IMR-90 (cell line): ENCODE measurements at regions not wholly inside any gene's neighbourhood (a gene's known extent, or its start where the extent isn't known, plus 50 kb on each side); places are given as distances from the start of the nearest gene placed in this dataset.
A peak's percentile ranks its signal among the peaks of the same experiment; 100 is the strongest.

Experiments
- ATAC-seq: fragments of 200-7000 bp; cut with Tn5 transposase; 2 replicates; pipeline ENCODE4 v1.9.1; 2020; ENCODE audit warnings: low read depth, mild to moderate bottlenecking, moderate library complexity
- BruUV-seq: library from RNA; stranded (reverse); fragments of 400-500 nt; replicated peaks from 2 replicates; lab custom pipeline; 2021; lab: Mats Ljungman, UMichigan
- CTCF ChIA-PET: fragments of 300-600 bp; formaldehyde crosslinking; extraction: SDS; loops from one replicate; lab custom pipeline; 2021; ENCODE audit warnings: antibody characterized with exemption; lab: Yijun Ruan, JAX
- POLR2A ChIA-PET: fragments of 300-600 bp; sonication (Branson Sonifier 250); formaldehyde crosslinking; loops from one replicate; lab custom pipeline; 2022; ENCODE audit warnings: antibody characterized with exemption; ENCODE audit not compliant: unreplicated experiment; lab: Charles Lee
- DNase-seq: peaks from one replicate; pipeline ENCODE4 v3.0.0; 2013
- H2AFZ ChIP-seq: replicated peaks from 2 replicates; pipeline ENCODE3; 2013; ENCODE audit warnings: low read length, mild to moderate bottlenecking; ENCODE audit not compliant: poor library complexity
- H2AK5ac ChIP-seq: 2 replicates; pipeline ENCODE4 v1.6.1; 2013; ENCODE audit warnings: low read depth, low read length, inconsistent platforms
- H2AK9ac ChIP-seq: replicated peaks from 2 replicates; pipeline ENCODE3; 2013; ENCODE audit warnings: mild to moderate bottlenecking, low read depth, low read length, moderate library complexity; ENCODE audit not compliant: poor library complexity
- H2BK120ac ChIP-seq: 2 replicates; pipeline ENCODE4 v1.6.1; 2013; ENCODE audit warnings: low read depth, low read length, inconsistent platforms
- H2BK15ac ChIP-seq: 3 replicates; pipeline ENCODE4 v1.6.1; 2013; ENCODE audit warnings: low read depth, low read length, inconsistent platforms
- H2BK20ac ChIP-seq: 2 replicates; pipeline ENCODE4 v1.6.1; 2013; ENCODE audit warnings: low read depth, mild to moderate bottlenecking, inconsistent platforms, low read length, moderate library complexity
- H2BK5ac ChIP-seq: 2 replicates; pipeline ENCODE4 v1.6.1; 2013; ENCODE audit warnings: mild to moderate bottlenecking, low read depth, low read length, inconsistent platforms; ENCODE audit not compliant: poor library complexity, severe bottlenecking
- H3K14ac ChIP-seq: replicated peaks from 2 replicates; pipeline ENCODE4 v1.6.1; 2013; ENCODE audit warnings: low read depth, low read length, inconsistent platforms
- H3K18ac ChIP-seq: 2 replicates; pipeline ENCODE4 v1.6.1; 2013; ENCODE audit warnings: low read depth, low read length, control low read depth
- H3K23ac ChIP-seq: 2 replicates; pipeline ENCODE4 v1.6.1; 2013; ENCODE audit warnings: low read depth, low read length, inconsistent platforms
- H3K27ac ChIP-seq: 2 replicates; pipeline ENCODE4 v1.5.1; 2013; ENCODE audit warnings: mild to moderate bottlenecking, control low read depth, low read length; ENCODE audit not compliant: insufficient read depth
- H3K27me3 ChIP-seq: 2 replicates; pipeline ENCODE4 v1.6.1; 2013; ENCODE audit warnings: low read length; ENCODE audit not compliant: control insufficient read depth, insufficient read depth
- H3K36me3 ChIP-seq: 2 replicates; pipeline ENCODE4 v1.6.1; 2013; ENCODE audit warnings: low read length, mixed read lengths; ENCODE audit not compliant: control insufficient read depth, insufficient read depth
- H3K4ac ChIP-seq: 2 replicates; pipeline ENCODE4 v1.6.1; 2013; ENCODE audit warnings: low read depth, low read length, inconsistent platforms
- H3K4me1 ChIP-seq: 2 replicates; pipeline ENCODE4 v1.6.1; 2013; ENCODE audit warnings: low read length, mixed read lengths; ENCODE audit not compliant: control insufficient read depth, insufficient read depth
- H3K4me2 ChIP-seq: 2 replicates; pipeline ENCODE4 v1.6.1; 2013; ENCODE audit warnings: low read depth, mild to moderate bottlenecking, control low read depth, low read length, moderate library complexity
- H3K4me3 ChIP-seq: 2 replicates; pipeline ENCODE4 v1.5.1; 2013; ENCODE audit warnings: low read depth, mild to moderate bottlenecking, control low read depth, low read length, moderate library complexity; ENCODE audit not compliant: insufficient read depth
- H3K56ac ChIP-seq: 2 replicates; pipeline ENCODE4 v1.6.1; 2013; ENCODE audit warnings: low read length, inconsistent platforms; ENCODE audit not compliant: insufficient read depth; ENCODE audit errors: extremely low read depth
- H3K79me1 ChIP-seq, 2 experiments: 2 replicates each; pipeline ENCODE4 v1.6.1; 2013; ENCODE audit warnings: low read length in 2 of 2, inconsistent platforms in 1 of 2, low read depth in 1 of 2
- H3K9ac ChIP-seq: 2 replicates; pipeline ENCODE4 v1.6.1; 2013; ENCODE audit warnings: low read depth, low read length, control low read depth
- H3K9me1 ChIP-seq: 2 replicates; pipeline ENCODE4 v1.6.1; 2013; ENCODE audit warnings: low read length, inconsistent platforms; ENCODE audit not compliant: insufficient read depth
- H3K9me3 ChIP-seq: 2 replicates; pipeline ENCODE4 v1.6.1; 2013; ENCODE audit warnings: low read length; ENCODE audit not compliant: control insufficient read depth, insufficient read depth
- H4K20me1 ChIP-seq: 2 replicates; pipeline ENCODE4 v1.6.1; 2013; ENCODE audit warnings: low read length, inconsistent platforms; ENCODE audit not compliant: insufficient read depth
- H4K5ac ChIP-seq: 2 replicates; pipeline ENCODE4 v1.6.1; 2013; ENCODE audit warnings: mild to moderate bottlenecking, low read depth, low read length, control low read depth
- H4K8ac ChIP-seq, 2 experiments: 2 replicates each; pipeline ENCODE4 v1.6.1; 2013; ENCODE audit warnings: low read depth in 2 of 2, low read length in 2 of 2, control low read depth in 1 of 2, inconsistent platforms in 1 of 2
- H4K91ac ChIP-seq: 2 replicates; pipeline ENCODE4 v1.6.1; 2013; ENCODE audit warnings: low read depth, low read length, inconsistent platforms; ENCODE audit not compliant: insufficient read depth
- BHLHE40 ChIP-seq: fragments of 150-350 bp; IDR thresholded peaks from 2 replicates; pipeline ENCODE4 v1.6.1; 2016; ENCODE audit warnings: mild to moderate bottlenecking, low read depth, low read length
- CEBPB ChIP-seq: IDR thresholded peaks from 2 replicates; pipeline ENCODE4 v1.6.1; 2012; ENCODE audit warnings: low read depth, low read length, improper control_type of control experiment
- MAZ ChIP-seq: IDR thresholded peaks from 2 replicates; pipeline ENCODE4 v1.6.1; 2012; ENCODE audit warnings: low read depth, mild to moderate bottlenecking, low read length, improper control_type of control experiment, moderate library complexity, borderline replicate concordance
- NFE2L2 ChIP-seq: fragments of 150-350 bp; IDR thresholded peaks from 2 replicates; pipeline ENCODE4 v1.6.1; 2016; ENCODE audit warnings: low read depth, mild to moderate bottlenecking, low read length
- SMC3 ChIP-seq: fragments of 150-350 bp; IDR thresholded peaks from 2 replicates; pipeline ENCODE4 v1.6.1; 2016; ENCODE audit warnings: low read depth, mild to moderate bottlenecking, antibody characterized with exemption, low read length, moderate library complexity
- WGBS, 2 experiments: methylation state at CpG; one replicate each; pipeline versions ENCODE4 v1.1.5 to v1.1.7; 2013; ENCODE audit warnings: missing lambda C conversion rate in 2 of 2; ENCODE audit not compliant: insufficient read length in 1 of 2; ENCODE audit errors: extremely low coverage in 2 of 2; 5-methylcytosine and 5-hydroxymethylcytosine counted together
- dilution Hi-C: fragments of 300-500 bp; cut with HindIII; formaldehyde crosslinking; loops from one replicate; pipeline ENCODE4 v1.14.3; 2018; ENCODE audit warnings: low sequenced_read_pairs; ENCODE audit not compliant: unreplicated experiment
- in situ Hi-C: fragments of 300-500 bp; cut with MboI; formaldehyde crosslinking; loops from 3 replicates; pipeline ENCODE4 v1.14.3; 2019; ENCODE audit warnings: low sequenced_read_pairs, inconsistent platforms, mixed read lengths
- intact Hi-C: fragments of 100-400 bp; cut with micrococcal nuclease; formaldehyde crosslinking; loops from 2 replicates; pipeline ENCODE4 v1.10.0; 2022

- Histone ChIP-seq H3K56ac (peak overlapping the region; percentile 40; the same call in 1 of the 2 replicates), H2BK5ac (peak overlapping the region; percentile 41), H2BK20ac (peak overlapping the region; percentile 85), H2BK15ac (peak overlapping the region; percentile 95; the same call in 2 of the 3 replicates), H3K9me3 (no peaks in the 10 kb centered on the region), H3K4me2 (no peak overlapping the region), H2AFZ (peak overlapping the region; percentile 75), H3K4ac (peak overlapping the region; percentile 82), H3K36me3 (no peaks in the 10 kb centered on the region), H3K27me3 (no peaks in the 10 kb centered on the region), H4K91ac (peak overlapping the region; percentile 77), H3K27ac (peak overlapping the region; percentile 3; the same call in 1 of the 2 replicates), H4K20me1 (no peaks in the 10 kb centered on the region), H3K14ac (peak overlapping the region; percentile 87), H3K79me1 (no peaks in the 10 kb centered on the region), H3K9ac (no peak overlapping the region), H4K5ac (peak overlapping the region; percentile 61), H3K4me3 (no peak overlapping the region), H2AK9ac (peak overlapping the region; percentile 34), H3K4me1 (peaks cover 18% of the 10 kb centered on the region), H3K23ac (peak overlapping the region; percentile 76), H2BK120ac (peak overlapping the region; percentile 89), H3K9me1 (peaks cover 19% of the 10 kb centered on the region), H2AK5ac (peak overlapping the region; percentile 81), H3K18ac (peak overlapping the region; percentile 59), H4K8ac (peak overlapping the region; percentile 2 to 83; a peak in 3 of 4 replicates)
- intact Hi-C loops = no loop called here
- 82% methylated on average over 1 of the region's 2 CpGs; no CpG with 5 or more reads in 1 of the 2 experiments for WGBS, 2 experiments
- dilution Hi-C loops = no loop called here
- in situ Hi-C loops = no loop called here
- ATAC-seq (peak; percentile 63), DNase-seq (peak; percentile 41)
- ChIA-PET CTCF (no interaction called here), POLR2A (no interaction called here)
- no TSS peak for BruUV-seq
- TF ChIP-seq MAZ = no peak
- peak; percentile 15; the same call in 1 of the 2 replicates for TF ChIP-seq CEBPB
- TF ChIP-seq SMC3 = no peak
- TF ChIP-seq BHLHE40 = no peak
- TF ChIP-seq NFE2L2 = no peak
Observed at GRCh38 chr5:56465769-56466135, 232.6 kb upstream of the ANKRD55 start.
